ENCODE measurements at regions not wholly inside any gene's neighbourhood (a gene's known extent, or its start where the extent isn't known, plus 50 kb on each side); places are given as distances from the start of the nearest gene placed in this dataset.

GRCh38 chr11:110909336-110909735 is 197.1 kb upstream of the ARHGAP20 start:
- ChIA-PET POLR2A (no interaction called here), SMC1A (ENCODE audit: uncharacterized antibody, unreplicated experiment) (interaction anchor here (1.7 kb wide), 1 partner anchor 12 kb away, joined by 3 read pairs; no protein-coding TSS in a partner anchor), CTCF (no interaction called here), RAD21 (ENCODE audit: unreplicated experiment) (no interaction called here)
- FAIRE-seq, result no peak
- no peak overlapping the region for H3K9ac ChIP-seq (ENCODE audit: control insufficient read depth, insufficient read depth, low read length)
- no peaks in the 10 kb centered on the region; the same call in 1 of the 2 replicates for H3K4me1 ChIP-seq (ENCODE audit: control insufficient read depth, insufficient read depth, low read length)
- no peaks in the 10 kb centered on the region for H3K79me2 ChIP-seq (ENCODE audit: control insufficient read depth, insufficient read depth, low read length)
- no peak for ATAC-seq
- DNase-seq (ENCODE audit: low read depth, low spot score), result no peak
- no peak for TF ChIP-seq FOS (IDR thresholded peaks at IDR 0.05; ENCODE audit: borderline replicate concordance, extremely low read depth, insufficient read length)
- intact Hi-C loops (cut with micrococcal nuclease; ENCODE audit: unreplicated experiment), result no loop called here
- BruUV-seq (replicated peaks), result no TSS peak
- in situ Hi-C loops (cut with MboI), result no loop called here
- H3K4me3 ChIP-seq, result no peak overlapping the region
- no peaks in the 10 kb centered on the region; a peak in 1 of 4 replicates for H3K27me3 ChIP-seq (replicated peaks in 1 of 2; ENCODE audit: control insufficient read depth in 2 of 2, insufficient read depth in 2 of 2, low read length in 1 of 2)
- H3K4me2 ChIP-seq (ENCODE audit: control insufficient read depth, insufficient read depth), result no peak overlapping the region
- no peaks in the 10 kb centered on the region for H4K20me1 ChIP-seq (ENCODE audit: control insufficient read depth, insufficient read depth)
- no peaks in the 10 kb centered on the region for H3K36me3 ChIP-seq (ENCODE audit: control insufficient read depth in 2 of 2, insufficient read depth in 2 of 2, low read length in 1 of 2)
- 45% methylated on average over 8 of the region's 8 CpGs for WGBS (ENCODE audit: insufficient coverage, insufficient replicate concordance, low lambda C conversion rate, missing lambda C conversion rate)
- no peak overlapping the region for H3K27ac ChIP-seq (ENCODE audit: control insufficient read depth, insufficient read depth)
- no peak overlapping the region for H2AFZ ChIP-seq (ENCODE audit: control insufficient read depth, low read depth, low read length)
- no peaks in the 10 kb centered on the region for H3K9me3 ChIP-seq (replicated peaks; ENCODE audit: control insufficient read depth, insufficient read depth, low read length)

GRCh38 chr11:110908401-110909105 is 196.3 kb upstream of the ARHGAP20 start:
- ChIA-PET POLR2A (no interaction called here), SMC1A (ENCODE audit: uncharacterized antibody, unreplicated experiment) (no interaction called here), RAD21 (ENCODE audit: unreplicated experiment) (no interaction called here), CTCF (no interaction called here)
- ATAC-seq (no peak), DNase-seq (ENCODE audit: low read depth, low spot score) (no peak), FAIRE-seq (no peak)
- no TSS peak for BruUV-seq (replicated peaks)
- intact Hi-C loops (cut with micrococcal nuclease; ENCODE audit: unreplicated experiment) (no loop called here), in situ Hi-C loops (cut with MboI) (no loop called here)
- H3K36me3 ChIP-seq (ENCODE audit: control insufficient read depth in 2 of 2, insufficient read depth in 2 of 2, low read length in 1 of 2), result no peaks in the 10 kb centered on the region
- no peaks in the 10 kb centered on the region for H4K20me1 ChIP-seq (ENCODE audit: control insufficient read depth, insufficient read depth)
- H3K27me3 ChIP-seq (replicated peaks in 1 of 2; ENCODE audit: control insufficient read depth in 2 of 2, insufficient read depth in 2 of 2, low read length in 1 of 2), result no peaks in the 10 kb centered on the region; a peak in 1 of 4 replicates
- no peaks in the 10 kb centered on the region for H3K9me3 ChIP-seq (replicated peaks; ENCODE audit: control insufficient read depth, insufficient read depth, low read length)
- no peak overlapping the region for H3K27ac ChIP-seq (ENCODE audit: control insufficient read depth, insufficient read depth)
- H2AFZ ChIP-seq (ENCODE audit: control insufficient read depth, low read depth, low read length), result no peak overlapping the region
- no peaks in the 10 kb centered on the region; the same call in 1 of the 2 replicates for H3K4me1 ChIP-seq (ENCODE audit: control insufficient read depth, insufficient read depth, low read length)
- no peaks in the 10 kb centered on the region for H3K79me2 ChIP-seq (ENCODE audit: control insufficient read depth, insufficient read depth, low read length)
- no peak overlapping the region for H3K9ac ChIP-seq (ENCODE audit: control insufficient read depth, insufficient read depth, low read length)
- H3K4me2 ChIP-seq (ENCODE audit: control insufficient read depth, insufficient read depth), result no peak overlapping the region
- no peak for TF ChIP-seq RAD51 (IDR thresholded peaks at IDR 0.05)
- no peak for TF ChIP-seq BRCA1 (IDR thresholded peaks at IDR 0.05; ENCODE audit: low read depth, low read length)
- WGBS (ENCODE audit: insufficient coverage, insufficient replicate concordance, low lambda C conversion rate, missing lambda C conversion rate), result 14% methylated on average over 3 of the region's 3 CpGs
- no peak overlapping the region for H3K4me3 ChIP-seq

Data from GM12878 (cell line).